ENCODE measurements at regions not wholly inside any gene's neighbourhood (a gene's known extent, or its start where the extent isn't known, plus 50 kb on each side); places are given as distances from the start of the nearest gene placed in this dataset.

- no peaks in the 10 kb centered on the region for H3K27me3 ChIP-seq (ENCODE audit: control insufficient read depth, insufficient read depth, low read length)
- DNase-seq (ENCODE audit: low read depth in 2 of 2), result no peak
- H3K4me3 ChIP-seq (replicated peaks in 1 of 4; ENCODE audit: control extremely low read depth in 1 of 4, insufficient read depth in 1 of 4, low read depth in 3 of 4, low read length in 4 of 4), result no peak overlapping the region
- no peak overlapping the region for H3K4me2 ChIP-seq (ENCODE audit: extremely low read depth, insufficient read depth, low read length)
- no peak overlapping the region for H3K9ac ChIP-seq (ENCODE audit: insufficient read depth, low read length)
- no peaks in the 10 kb centered on the region for H3K36me3 ChIP-seq (ENCODE audit: control insufficient read depth, insufficient read depth, low read length)
- no peaks in the 10 kb centered on the region for H3K79me2 ChIP-seq (ENCODE audit: control insufficient read depth, insufficient read depth, low read length)
- H4K20me1 ChIP-seq (ENCODE audit: control insufficient read depth, extremely low read depth, insufficient read depth, low read length), result no peaks in the 10 kb centered on the region
- H3K9me3 ChIP-seq (ENCODE audit: control insufficient read depth, insufficient read depth, low read depth, low read length), result no peaks in the 10 kb centered on the region
- H2AFZ ChIP-seq (ENCODE audit: low read length), result no peak overlapping the region
- TF ChIP-seq CTCF (conservative IDR thresholded peaks at IDR 0.05 in 1 of 2, IDR thresholded peaks at IDR 0.05 in 1 of 2; ENCODE audit: low read depth in 1 of 2, low read length in 2 of 2) (no peak), EZH2 (IDR thresholded peaks at IDR 0.05; ENCODE audit: low read length, missing control alignments) (no peak)
- H3K27ac ChIP-seq (ENCODE audit: insufficient read depth, low read length), result no peak overlapping the region
- no peaks in the 10 kb centered on the region for H3K4me1 ChIP-seq (ENCODE audit: control insufficient read depth, extremely low read depth, insufficient read depth, low read length)
Observed at GRCh38 chr10:28184810-28185209, 118.1 kb downstream of the MPP7 start.

- Histone ChIP-seq H3K27ac (ENCODE audit: insufficient read depth, low read length) (no peak overlapping the region), H3K27me3 (ENCODE audit: control insufficient read depth, insufficient read depth, low read length) (no peaks in the 10 kb centered on the region), H3K79me2 (ENCODE audit: control insufficient read depth, insufficient read depth, low read length) (no peaks in the 10 kb centered on the region), H3K9ac (ENCODE audit: insufficient read depth, low read length) (no peak overlapping the region), H3K36me3 (ENCODE audit: control insufficient read depth, insufficient read depth, low read length) (no peaks in the 10 kb centered on the region), H3K4me1 (ENCODE audit: control insufficient read depth, extremely low read depth, insufficient read depth, low read length) (no peaks in the 10 kb centered on the region), H3K4me2 (ENCODE audit: extremely low read depth, insufficient read depth, low read length) (no peak overlapping the region), H3K9me3 (ENCODE audit: control insufficient read depth, insufficient read depth, low read depth, low read length) (no peaks in the 10 kb centered on the region), H3K4me3 (replicated peaks in 1 of 4; ENCODE audit: control extremely low read depth in 1 of 4, insufficient read depth in 1 of 4, low read depth in 3 of 4, low read length in 4 of 4) (no peak overlapping the region), H4K20me1 (ENCODE audit: control insufficient read depth, extremely low read depth, insufficient read depth, low read length) (no peaks in the 10 kb centered on the region), H2AFZ (ENCODE audit: low read length) (no peak overlapping the region)
- peak; percentile 16 to 39 for DNase-seq (ENCODE audit: low read depth in 2 of 2)
- TF ChIP-seq CTCF (conservative IDR thresholded peaks at IDR 0.05 in 1 of 2, IDR thresholded peaks at IDR 0.05 in 1 of 2; ENCODE audit: low read depth in 1 of 2, low read length in 2 of 2) (no peak), EZH2 (IDR thresholded peaks at IDR 0.05; ENCODE audit: low read length, missing control alignments) (no peak)
Observed at GRCh38 chr10:28181478-28182096, 121.3 kb downstream of the MPP7 start.

GRCh38 chr10:28180654-28181053, 122.2 kb downstream of the MPP7 start:
- Histone ChIP-seq H2AFZ (ENCODE audit: low read length) (no peak overlapping the region), H3K27me3 (ENCODE audit: control insufficient read depth, insufficient read depth, low read length) (no peaks in the 10 kb centered on the region), H3K4me2 (ENCODE audit: extremely low read depth, insufficient read depth, low read length) (no peak overlapping the region), H3K9me3 (ENCODE audit: control insufficient read depth, insufficient read depth, low read depth, low read length) (no peaks in the 10 kb centered on the region), H3K27ac (ENCODE audit: insufficient read depth, low read length) (no peak overlapping the region), H3K4me1 (ENCODE audit: control insufficient read depth, extremely low read depth, insufficient read depth, low read length) (no peaks in the 10 kb centered on the region), H3K9ac (ENCODE audit: insufficient read depth, low read length) (no peak overlapping the region), H3K79me2 (ENCODE audit: control insufficient read depth, insufficient read depth, low read length) (no peaks in the 10 kb centered on the region), H4K20me1 (ENCODE audit: control insufficient read depth, extremely low read depth, insufficient read depth, low read length) (no peaks in the 10 kb centered on the region), H3K4me3 (replicated peaks in 1 of 4; ENCODE audit: control extremely low read depth in 1 of 4, insufficient read depth in 1 of 4, low read depth in 3 of 4, low read length in 4 of 4) (no peak overlapping the region), H3K36me3 (ENCODE audit: control insufficient read depth, insufficient read depth, low read length) (no peaks in the 10 kb centered on the region)
- TF ChIP-seq EZH2 (IDR thresholded peaks at IDR 0.05; ENCODE audit: low read length, missing control alignments), result no peak
- DNase-seq (ENCODE audit: low read depth in 2 of 2), result peak in 1 of 2 donors; percentile 17
